Rectal smooth muscle tissue (tissue), 1 donor: ENCODE measurements at regions not wholly inside any gene's neighbourhood (a gene's known extent, or its start where the extent isn't known, plus 50 kb on each side); places are given as distances from the start of the nearest gene placed in this dataset.

Experiments
- H3K27ac ChIP-seq: one replicate; pipeline ENCODE4 v1.7.0; 2013; ENCODE audit warnings: low read depth, low read length, inconsistent platforms
- H3K27me3 ChIP-seq: one replicate; pipeline ENCODE4 v1.7.0; 2013; ENCODE audit warnings: low read length; ENCODE audit not compliant: control insufficient read depth, insufficient read depth
- H3K36me3 ChIP-seq: one replicate; pipeline ENCODE4 v1.7.0; 2013; ENCODE audit warnings: low read length; ENCODE audit not compliant: control insufficient read depth, insufficient read depth
- H3K4me1 ChIP-seq: one replicate; pipeline ENCODE4 v1.7.0; 2013; ENCODE audit warnings: low read length; ENCODE audit not compliant: control insufficient read depth, insufficient read depth
- H3K4me3 ChIP-seq: one replicate; pipeline ENCODE4 v1.7.0; 2013; ENCODE audit warnings: low read length
- H3K9ac ChIP-seq: one replicate; pipeline ENCODE4 v1.7.0; 2013; ENCODE audit warnings: low read length

- Histone ChIP-seq H3K4me1 (no peaks in the 10 kb centered on the region), H3K36me3 (no peaks in the 10 kb centered on the region), H3K4me3 (no peak overlapping the region), H3K27me3 (no peaks in the 10 kb centered on the region), H3K27ac (no peak overlapping the region), H3K9ac (no peak overlapping the region)
Measured at GRCh38 chr21:27189870-27190269, 223.0 kb upstream of the ADAMTS5 start.

GRCh38 chr21:27173053-27173452 is 206.2 kb upstream of the ADAMTS5 start:
- Histone ChIP-seq H3K27me3 (no peaks in the 10 kb centered on the region), H3K27ac (no peak overlapping the region), H3K4me3 (no peak overlapping the region), H3K4me1 (no peaks in the 10 kb centered on the region), H3K9ac (no peak overlapping the region), H3K36me3 (no peaks in the 10 kb centered on the region)

GRCh38 chr21:27171707-27172106 is 204.8 kb upstream of the ADAMTS5 start:
- H3K27ac ChIP-seq = no peak overlapping the region
- no peaks in the 10 kb centered on the region for H3K36me3 ChIP-seq
- no peak overlapping the region for H3K9ac ChIP-seq

GRCh38 chr21:27168084-27168483 is 201.2 kb upstream of the ADAMTS5 start:
- Histone ChIP-seq H3K4me3 (no peak overlapping the region), H3K36me3 (no peaks in the 10 kb centered on the region), H3K27ac (no peak overlapping the region), H3K9ac (no peak overlapping the region), H3K27me3 (no peaks in the 10 kb centered on the region), H3K4me1 (no peaks in the 10 kb centered on the region)

More at GRCh38 chr21:27171707-27172106, 204.8 kb upstream of the ADAMTS5 start:
- Histone ChIP-seq H3K4me3 (no peak overlapping the region), H3K4me1 (no peaks in the 10 kb centered on the region), H3K27me3 (no peaks in the 10 kb centered on the region)

- Histone ChIP-seq H3K9ac (no peak overlapping the region), H3K4me3 (no peak overlapping the region), H3K27me3 (no peaks in the 10 kb centered on the region), H3K4me1 (no peaks in the 10 kb centered on the region), H3K36me3 (no peaks in the 10 kb centered on the region), H3K27ac (no peak overlapping the region)
Measured at GRCh38 chr21:27164208-27165177, 197.6 kb upstream of the ADAMTS5 start.

GRCh38 chr21:27158967-27159366 is 192.1 kb upstream of the ADAMTS5 start:
- H3K36me3 ChIP-seq = no peaks in the 10 kb centered on the region
- H3K4me1 ChIP-seq = no peaks in the 10 kb centered on the region
- no peaks in the 10 kb centered on the region for H3K27me3 ChIP-seq
- no peak overlapping the region for H3K27ac ChIP-seq
- no peak overlapping the region for H3K4me3 ChIP-seq
- H3K9ac ChIP-seq = no peak overlapping the region

- Histone ChIP-seq H3K9ac (no peak overlapping the region), H3K36me3 (no peaks in the 10 kb centered on the region), H3K27me3 (no peaks in the 10 kb centered on the region), H3K4me1 (no peaks in the 10 kb centered on the region), H3K27ac (no peak overlapping the region), H3K4me3 (no peak overlapping the region)
Measured at GRCh38 chr21:27157097-27157496, 190.2 kb upstream of the ADAMTS5 start.

- H3K4me1 ChIP-seq = no peaks in the 10 kb centered on the region
- H3K36me3 ChIP-seq = no peaks in the 10 kb centered on the region
- H3K4me3 ChIP-seq = no peak overlapping the region
- no peak overlapping the region for H3K27ac ChIP-seq
- no peak overlapping the region for H3K9ac ChIP-seq
- no peaks in the 10 kb centered on the region for H3K27me3 ChIP-seq
Measured at GRCh38 chr21:27156666-27157065, 189.8 kb upstream of the ADAMTS5 start.

- Histone ChIP-seq H3K27me3 (no peaks in the 10 kb centered on the region), H3K4me1 (no peaks in the 10 kb centered on the region), H3K27ac (no peak overlapping the region), H3K9ac (no peak overlapping the region), H3K36me3 (no peaks in the 10 kb centered on the region), H3K4me3 (no peak overlapping the region)
Measured at GRCh38 chr21:27155130-27155500, 188.2 kb upstream of the ADAMTS5 start.

GRCh38 chr21:27154451-27155129 is 187.7 kb upstream of the ADAMTS5 start:
- Histone ChIP-seq H3K36me3 (no peaks in the 10 kb centered on the region), H3K4me1 (no peaks in the 10 kb centered on the region), H3K4me3 (no peak overlapping the region), H3K27ac (no peak overlapping the region), H3K9ac (no peak overlapping the region), H3K27me3 (no peaks in the 10 kb centered on the region)

GRCh38 chr21:27152996-27153395 is 186.1 kb upstream of the ADAMTS5 start:
- H3K4me3 ChIP-seq = no peak overlapping the region
- H3K27ac ChIP-seq = no peak overlapping the region
- no peaks in the 10 kb centered on the region for H3K36me3 ChIP-seq
- H3K27me3 ChIP-seq = no peaks in the 10 kb centered on the region
- no peak overlapping the region for H3K9ac ChIP-seq
- no peaks in the 10 kb centered on the region for H3K4me1 ChIP-seq

- Histone ChIP-seq H3K27me3 (no peaks in the 10 kb centered on the region), H3K4me3 (no peak overlapping the region), H3K27ac (no peak overlapping the region), H3K36me3 (no peaks in the 10 kb centered on the region), H3K4me1 (no peaks in the 10 kb centered on the region), H3K9ac (no peak overlapping the region)
Measured at GRCh38 chr21:27149034-27149433, 182.1 kb upstream of the ADAMTS5 start.
